ENCODE measurements at regions not wholly inside any gene's neighbourhood (a gene's known extent, or its start where the extent isn't known, plus 50 kb on each side); places are given as distances from the start of the nearest gene placed in this dataset.

- TF ChIP-seq ARNT (IDR thresholded peaks at IDR 0.05) (no peak), L3MBTL2 (conservative IDR thresholded peaks at IDR 0.05) (no peak), FOXA1 (IDR thresholded peaks at IDR 0.05) (no peak), LEF1 (IDR thresholded peaks at IDR 0.05; ENCODE audit: borderline replicate concordance) (no peak)
These were observed 285.4 kb upstream of the CHD6 start for GRCh38 chr20:41903586-41903985.
